ENCODE measurements at regions not wholly inside any gene's neighbourhood (a gene's known extent, or its start where the extent isn't known, plus 50 kb on each side); places are given as distances from the start of the nearest gene placed in this dataset.
A peak's percentile ranks its signal among the peaks of the same experiment; 100 is the strongest.

- Mint-ChIP-seq H3K4me3 (peak overlapping the region in 2 of 10 donors; percentile 6 to 69), H3K27ac (no peak overlapping the region)
- POLR2A ChIA-PET: interaction anchor here (0.9 to 1.2 kb wide), 2 partner anchors 31 to 37 kb away, joined by 5 to 6 read pairs; no protein-coding TSS in a partner anchor
Measured at GRCh38 chr17:68169840-68170239, 78.0 kb upstream of the AMZ2 start.

GRCh38 chr17:68170246-68170645 lies 77.6 kb upstream of the AMZ2 start:
- H3K9me3 Mint-ChIP-seq: no peaks in the 10 kb centered on the region

More at GRCh38 chr17:68169840-68170239, 78.0 kb upstream of the AMZ2 start:
- peaks cover 12 to 37% (median 24%) of the 10 kb centered on the region in 7 donors for H3K4me1 Mint-ChIP-seq
- no peak overlapping the region for H3K27ac ChIP-seq (ENCODE audit: low read depth, low read length)
- peaks cover 0 to 1% (median 0%) of the 10 kb centered on the region in 5 donors for H3K36me3 Mint-ChIP-seq
- DNase-seq: no peak
- H3K9me3 ChIP-seq (ENCODE audit: control insufficient read depth in 2 of 3, low read length in 3 of 3): no peaks in the 10 kb centered on the region
- intact Hi-C loops (cut with micrococcal nuclease): loop anchor here in 1 of 2 donors (5.0 kb wide), 1 partner anchor 108 kb away; no protein-coding TSS in a partner anchor
- CTCF ChIA-PET: interaction anchor here (1.1 to 1.8 kb wide), 3 partner anchors 31 to 35 kb away, joined by 5 to 9 read pairs (median 5); no protein-coding TSS in a partner anchor
- ATAC-seq: no peak
- H3K27me3 ChIP-seq (ENCODE audit: control insufficient read depth in 2 of 2, insufficient read depth in 2 of 2, low read length in 2 of 2): no peaks in the 10 kb centered on the region
- no peak overlapping the region for H3K4me3 ChIP-seq (ENCODE audit: low read length)
- no peaks in the 10 kb centered on the region for H3K9me3 Mint-ChIP-seq
- peaks cover 0 to 1% (median 0%) of the 10 kb centered on the region in 5 donors for H3K27me3 Mint-ChIP-seq
- H3K4me1 ChIP-seq (ENCODE audit: control insufficient read depth in 2 of 2, insufficient read depth in 2 of 2, low read length in 2 of 2): peaks cover 0 to 13% of the 10 kb centered on the region in 2 donors
- H3K36me3 ChIP-seq (ENCODE audit: control insufficient read depth in 2 of 3, insufficient read depth in 3 of 3, low read length in 3 of 3): no peaks in the 10 kb centered on the region

GRCh38 chr17:68172461-68172954 lies 75.3 kb upstream of the AMZ2 start:
- H3K4me1 ChIP-seq (ENCODE audit: control insufficient read depth in 2 of 2, insufficient read depth in 2 of 2, low read length in 2 of 2): peaks cover 0 to 7% of the 10 kb centered on the region in 2 donors
- no peak overlapping the region for H3K27ac Mint-ChIP-seq
- H3K27ac ChIP-seq (ENCODE audit: low read depth, low read length): no peak overlapping the region
- ChIA-PET CTCF (interaction anchor here (0.7 to 3.4 kb wide), 17 partner anchors 9 to 294 kb away, joined by 3 to 45 read pairs (median 6); partner anchors contain the start of gene AMZ2), POLR2A (interaction anchor here (0.6 to 2.9 kb wide), 3 partner anchors 28 to 269 kb away, joined by 3 to 15 read pairs (median 14); no protein-coding TSS in a partner anchor)
- peaks cover 14 to 38% (median 20%) of the 10 kb centered on the region in 7 donors for H3K4me1 Mint-ChIP-seq
- no peak overlapping the region for H3K4me3 ChIP-seq (ENCODE audit: low read length)
- ATAC-seq: peak; percentile 92
- H3K4me3 Mint-ChIP-seq: no peak overlapping the region
- intact Hi-C loops (cut with micrococcal nuclease): loop anchor here (1.0 to 2.0 kb wide), 8 partner anchors 8 to 294 kb away; partner anchors contain the start of genes ARSG (in 1 of the 2) and SLC16A6 (in 1 of the 2)
- peak; percentile 45 to 74 (median 67) for DNase-seq
- H3K27me3 ChIP-seq (ENCODE audit: control insufficient read depth in 2 of 2, insufficient read depth in 2 of 2, low read length in 2 of 2): no peaks in the 10 kb centered on the region
- H3K36me3 ChIP-seq (ENCODE audit: control insufficient read depth in 2 of 3, insufficient read depth in 3 of 3, low read length in 3 of 3): no peaks in the 10 kb centered on the region
- H3K36me3 Mint-ChIP-seq: no peaks in the 10 kb centered on the region
- H3K27me3 Mint-ChIP-seq: peaks cover 0 to 1% (median 0%) of the 10 kb centered on the region in 5 donors
- H3K9me3 ChIP-seq (ENCODE audit: control insufficient read depth in 2 of 3, low read length in 3 of 3): no peaks in the 10 kb centered on the region
- no peaks in the 10 kb centered on the region for H3K9me3 Mint-ChIP-seq

More at GRCh38 chr17:68170246-68170645, 77.6 kb upstream of the AMZ2 start:
- ChIA-PET CTCF (interaction anchor here (0.5 to 1.8 kb wide), 4 partner anchors 10 to 295 kb away, joined by 3 to 9 read pairs (median 4); no protein-coding TSS in a partner anchor), POLR2A (interaction anchor here (1.2 kb wide), 1 partner anchor 30 kb away, joined by 5 read pairs; no protein-coding TSS in a partner anchor)
- Histone ChIP-seq H3K36me3 (ENCODE audit: control insufficient read depth in 2 of 3, insufficient read depth in 3 of 3, low read length in 3 of 3) (no peaks in the 10 kb centered on the region), H3K27me3 (ENCODE audit: control insufficient read depth in 2 of 2, insufficient read depth in 2 of 2, low read length in 2 of 2) (no peaks in the 10 kb centered on the region), H3K4me3 (ENCODE audit: low read length) (no peak overlapping the region), H3K9me3 (ENCODE audit: control insufficient read depth in 2 of 3, low read length in 3 of 3) (no peaks in the 10 kb centered on the region), H3K4me1 (ENCODE audit: control insufficient read depth in 2 of 2, insufficient read depth in 2 of 2, low read length in 2 of 2) (peaks cover 0 to 10% of the 10 kb centered on the region in 2 donors), H3K27ac (ENCODE audit: low read depth, low read length) (no peak overlapping the region)
- peaks cover 0 to 1% (median 0%) of the 10 kb centered on the region in 5 donors for H3K27me3 Mint-ChIP-seq
- peak overlapping the region in 2 of 10 donors; percentile 54 to 68 for H3K4me3 Mint-ChIP-seq
- ATAC-seq (no peak), DNase-seq (no peak)
- intact Hi-C loops (cut with micrococcal nuclease): no loop called here
- peaks cover 11 to 34% (median 20%) of the 10 kb centered on the region in 7 donors for H3K4me1 Mint-ChIP-seq
- H3K27ac Mint-ChIP-seq: no peak overlapping the region
- H3K36me3 Mint-ChIP-seq: no peaks in the 10 kb centered on the region

GRCh38 chr17:68175416-68175815 lies 72.4 kb upstream of the AMZ2 start:
- ChIA-PET POLR2A (no interaction called here), CTCF (interaction anchor here (2.5 kb wide), 1 partner anchor 25 kb away, joined by 23 read pairs; no protein-coding TSS in a partner anchor)

GRCh38 chr17:68175905-68176304 lies 71.9 kb upstream of the AMZ2 start:
- ChIA-PET CTCF (interaction anchor here (2.1 to 2.5 kb wide), 2 partner anchors 25 to 260 kb away, joined by 5 to 23 read pairs; no protein-coding TSS in a partner anchor), POLR2A (interaction anchor here (0.7 to 1.6 kb wide), 3 partner anchors 9 to 72 kb away, joined by 3 to 6 read pairs (median 3); partner anchors contain the start of gene AMZ2)
- ATAC-seq (no peak), DNase-seq (no peak)
- H3K4me1 Mint-ChIP-seq: peaks cover 7 to 27% (median 13%) of the 10 kb centered on the region in 7 donors
- intact Hi-C loops (cut with micrococcal nuclease): no loop called here
- H3K4me3 ChIP-seq (ENCODE audit: low read length): no peak overlapping the region
- no peaks in the 10 kb centered on the region for H3K9me3 ChIP-seq (ENCODE audit: control insufficient read depth in 2 of 3, low read length in 3 of 3)
- H3K36me3 ChIP-seq (ENCODE audit: control insufficient read depth in 2 of 3, insufficient read depth in 3 of 3, low read length in 3 of 3): no peaks in the 10 kb centered on the region
- peaks cover 0 to 4% (median 0%) of the 10 kb centered on the region in 5 donors for H3K36me3 Mint-ChIP-seq
- no peaks in the 10 kb centered on the region for H3K27me3 Mint-ChIP-seq
- H3K27ac ChIP-seq (ENCODE audit: low read depth, low read length): no peak overlapping the region
- peak overlapping the region in 2 of 9 donors; percentile 6 to 7 for H3K27ac Mint-ChIP-seq
- peak overlapping the region in 1 of 10 donors; percentile 1 for H3K4me3 Mint-ChIP-seq
- H3K4me1 ChIP-seq (ENCODE audit: control insufficient read depth in 2 of 2, insufficient read depth in 2 of 2, low read length in 2 of 2): peaks cover 0 to 5% of the 10 kb centered on the region in 2 donors
- peaks cover 0 to 3% (median 0%) of the 10 kb centered on the region in 11 donors for H3K9me3 Mint-ChIP-seq
- no peaks in the 10 kb centered on the region for H3K27me3 ChIP-seq (ENCODE audit: control insufficient read depth in 2 of 2, insufficient read depth in 2 of 2, low read length in 2 of 2)

More at GRCh38 chr17:68175416-68175815, 72.4 kb upstream of the AMZ2 start:
- Histone ChIP-seq H3K9me3 (ENCODE audit: control insufficient read depth in 2 of 3, low read length in 3 of 3) (no peaks in the 10 kb centered on the region), H3K27me3 (ENCODE audit: control insufficient read depth in 2 of 2, insufficient read depth in 2 of 2, low read length in 2 of 2) (no peaks in the 10 kb centered on the region), H3K27ac (ENCODE audit: low read depth, low read length) (no peak overlapping the region), H3K4me3 (ENCODE audit: low read length) (no peak overlapping the region), H3K36me3 (ENCODE audit: control insufficient read depth in 2 of 3, insufficient read depth in 3 of 3, low read length in 3 of 3) (no peaks in the 10 kb centered on the region), H3K4me1 (ENCODE audit: control insufficient read depth in 2 of 2, insufficient read depth in 2 of 2, low read length in 2 of 2) (peaks cover 0 to 3% of the 10 kb centered on the region in 2 donors)
- Mint-ChIP-seq H3K27me3 (no peaks in the 10 kb centered on the region), H3K36me3 (peaks cover 0 to 2% (median 0%) of the 10 kb centered on the region in 5 donors), H3K9me3 (peaks cover 0 to 2% (median 0%) of the 10 kb centered on the region in 11 donors), H3K27ac (peak overlapping the region in 1 of 9 donors; percentile 7), H3K4me3 (no peak overlapping the region), H3K4me1 (peaks cover 2 to 22% (median 8%) of the 10 kb centered on the region in 7 donors)
- intact Hi-C loops (cut with micrococcal nuclease): no loop called here
- ATAC-seq (no peak), DNase-seq (no peak)

GRCh38 chr17:68176718-68177117 lies 71.1 kb upstream of the AMZ2 start:
- peaks cover 9 to 31% (median 19%) of the 10 kb centered on the region in 7 donors for H3K4me1 Mint-ChIP-seq
- no peak overlapping the region for H3K4me3 Mint-ChIP-seq
- intact Hi-C loops (cut with micrococcal nuclease): no loop called here
- H3K36me3 Mint-ChIP-seq: peaks cover 0 to 5% (median 0%) of the 10 kb centered on the region in 5 donors
- H3K27ac Mint-ChIP-seq: peak overlapping the region in 1 of 9 donors; percentile 12
- peaks cover 0 to 3% (median 0%) of the 10 kb centered on the region in 11 donors for H3K9me3 Mint-ChIP-seq
- Histone ChIP-seq H3K9me3 (ENCODE audit: control insufficient read depth in 2 of 3, low read length in 3 of 3) (no peaks in the 10 kb centered on the region), H3K27me3 (ENCODE audit: control insufficient read depth in 2 of 2, insufficient read depth in 2 of 2, low read length in 2 of 2) (no peaks in the 10 kb centered on the region), H3K4me3 (ENCODE audit: low read length) (no peak overlapping the region), H3K36me3 (ENCODE audit: control insufficient read depth in 2 of 3, insufficient read depth in 3 of 3, low read length in 3 of 3) (no peaks in the 10 kb centered on the region), H3K4me1 (ENCODE audit: control insufficient read depth in 2 of 2, insufficient read depth in 2 of 2, low read length in 2 of 2) (peaks cover under 1 to 6% of the 10 kb centered on the region in 2 donors), H3K27ac (ENCODE audit: low read depth, low read length) (no peak overlapping the region)
- H3K27me3 Mint-ChIP-seq: no peaks in the 10 kb centered on the region
- ATAC-seq: no peak
- CTCF ChIA-PET: interaction anchor here (1.1 to 2.5 kb wide), 5 partner anchors 24 to 286 kb away, joined by 4 to 23 read pairs (median 5); no protein-coding TSS in a partner anchor
- no peak for DNase-seq
- POLR2A ChIA-PET: interaction anchor here (0.6 to 1.6 kb wide), 5 partner anchors 9 to 71 kb away, joined by 3 to 6 read pairs (median 4); partner anchors contain the start of gene AMZ2
